GM18870 (cell line): ENCODE measurements at regions not wholly inside any gene's neighbourhood (a gene's known extent, or its start where the extent isn't known, plus 50 kb on each side); places are given as distances from the start of the nearest gene placed in this dataset.

Experiments used
- ATAC-seq: cut with Tn5 transposase; IDR thresholded peaks from one replicate; pipeline ENCODE4 v1.9.1; 2021; ENCODE audit warnings: moderate library complexity; ENCODE audit not compliant: unreplicated experiment

- ATAC-seq: no peak
Observed at GRCh38 chr2:176669398-176670174, 400.3 kb downstream of the MTX2 start.

GRCh38 chr2:176675271-176675949 is 406.2 kb downstream of the MTX2 start:
- no peak for ATAC-seq

DNA sequence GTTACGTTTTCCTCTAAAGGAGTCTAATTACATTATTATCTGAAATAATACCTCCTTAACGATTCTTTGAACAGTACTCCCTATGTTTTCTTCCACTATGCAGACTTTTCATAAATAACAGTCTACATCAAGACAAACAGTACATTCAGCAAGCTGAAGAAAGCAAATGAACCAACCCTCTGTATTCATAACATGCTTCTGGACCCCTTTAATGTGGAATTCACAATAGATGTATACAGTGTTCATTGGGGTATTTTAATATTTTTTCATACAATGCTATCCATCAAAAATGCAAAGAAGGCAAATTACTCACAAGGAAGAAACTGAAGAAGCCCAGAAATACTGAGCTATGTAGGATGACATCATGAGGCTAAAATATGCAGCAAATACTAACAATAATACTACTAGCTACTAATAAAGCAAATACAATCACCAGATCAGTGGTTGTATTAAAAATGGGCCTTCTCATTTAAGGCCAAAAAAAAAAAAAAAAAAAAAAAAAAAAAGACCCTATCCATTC is 408.6 kb downstream of the MTX2 start:
- no peak for ATAC-seq

DNA sequence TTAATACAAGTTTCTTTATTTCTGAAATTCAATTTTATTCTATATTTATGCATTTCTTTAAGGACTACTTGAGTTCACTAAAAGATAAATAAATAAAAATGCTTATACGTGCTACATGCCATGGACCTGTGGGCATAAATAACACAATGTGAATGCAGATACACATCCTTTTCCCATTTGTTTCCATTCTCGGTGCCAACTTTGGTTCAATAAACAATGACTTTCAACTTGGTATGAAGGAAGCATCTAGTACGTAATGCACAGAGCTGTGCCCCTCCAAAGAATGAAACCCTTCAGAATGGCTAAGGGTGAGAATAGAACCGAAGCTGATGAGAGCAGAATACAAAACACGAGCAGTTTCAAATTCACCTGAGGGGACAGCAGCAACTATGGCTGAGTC is 409.3 kb downstream of the MTX2 start:
- ATAC-seq: no peak

DNA sequence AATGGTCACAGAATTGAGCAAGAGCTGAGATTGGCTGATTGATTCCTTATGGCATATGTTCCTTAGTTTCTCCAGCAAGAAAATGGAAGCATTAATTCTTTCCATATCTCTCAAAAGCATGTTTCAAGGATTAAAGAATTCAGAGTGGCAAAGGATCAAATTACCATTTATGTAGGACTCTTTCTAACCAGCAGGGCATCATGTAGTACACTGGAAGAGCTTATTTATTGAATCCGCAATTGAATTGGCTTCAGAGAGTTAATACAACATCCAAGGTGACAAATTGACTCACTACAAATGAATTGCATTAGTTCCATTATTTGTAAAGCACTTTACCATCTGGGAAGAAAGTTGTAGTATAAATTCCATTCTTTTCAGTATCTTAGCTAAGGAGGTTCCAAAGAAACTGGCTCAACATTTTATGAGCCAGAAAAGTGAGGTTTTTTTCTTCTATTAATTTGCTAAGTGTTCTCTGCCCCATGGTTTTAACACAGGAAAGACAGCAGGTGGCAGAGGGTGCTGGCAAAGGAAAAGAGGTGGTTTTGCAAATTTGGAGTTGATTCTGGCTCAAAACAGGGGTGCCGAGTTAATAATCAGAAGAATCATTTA is 409.9 kb downstream of the MTX2 start:
- no peak for ATAC-seq

- no peak for ATAC-seq
Observed at GRCh38 chr2:176680916-176681516, 411.8 kb downstream of the MTX2 start.

GRCh38 chr2:176681584-176682115 is 412.4 kb downstream of the MTX2 start:
- ATAC-seq: no peak

DNA sequence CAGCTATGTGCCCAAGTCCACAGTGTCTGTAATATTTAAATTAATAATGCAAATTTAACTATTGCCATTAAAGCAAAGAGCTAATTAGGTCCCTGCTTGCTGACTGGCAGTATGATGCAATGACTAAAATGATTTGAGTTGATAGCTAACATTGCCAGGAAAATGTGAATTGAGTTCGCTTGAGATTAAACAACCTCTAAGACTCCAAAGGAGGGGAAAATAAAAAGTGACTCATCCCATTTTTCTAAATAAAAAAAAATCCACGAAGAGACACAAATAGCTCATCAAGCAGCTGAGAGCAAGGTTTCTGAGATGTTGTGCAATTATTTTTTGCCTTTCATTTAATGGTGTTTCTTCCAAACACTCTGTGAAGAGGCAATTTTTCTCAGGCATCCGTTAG is 413.0 kb downstream of the MTX2 start:
- ATAC-seq: no peak

GRCh38 chr2:176683618-176684111 is 414.4 kb downstream of the MTX2 start:
- no peak for ATAC-seq

DNA sequence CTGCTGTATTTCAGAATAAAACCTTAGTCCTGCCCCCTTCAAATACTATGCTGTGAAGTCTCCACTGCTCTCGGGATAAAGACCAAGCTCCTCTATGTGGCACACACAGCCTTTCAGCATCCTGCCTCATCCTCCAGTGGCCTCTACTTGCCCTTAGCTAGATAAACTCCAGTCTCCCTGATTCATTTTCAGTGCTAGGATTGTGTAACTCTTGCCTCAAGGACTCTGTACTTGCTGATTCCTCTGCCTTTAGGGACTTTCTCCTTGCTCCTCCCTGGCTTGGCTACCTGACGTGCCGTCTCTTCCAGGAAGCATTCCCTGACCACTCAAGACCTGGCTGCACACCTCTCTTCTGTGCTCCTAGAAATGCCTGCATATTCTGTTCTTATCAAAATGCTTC is 416.7 kb downstream of the MTX2 start:
- no peak for ATAC-seq

GRCh38 chr2:176686328-176686727 is 417.1 kb downstream of the MTX2 start:
- ATAC-seq: no peak

GRCh38 chr2:176687342-176687741 is 418.1 kb downstream of the MTX2 start:
- no peak for ATAC-seq

DNA sequence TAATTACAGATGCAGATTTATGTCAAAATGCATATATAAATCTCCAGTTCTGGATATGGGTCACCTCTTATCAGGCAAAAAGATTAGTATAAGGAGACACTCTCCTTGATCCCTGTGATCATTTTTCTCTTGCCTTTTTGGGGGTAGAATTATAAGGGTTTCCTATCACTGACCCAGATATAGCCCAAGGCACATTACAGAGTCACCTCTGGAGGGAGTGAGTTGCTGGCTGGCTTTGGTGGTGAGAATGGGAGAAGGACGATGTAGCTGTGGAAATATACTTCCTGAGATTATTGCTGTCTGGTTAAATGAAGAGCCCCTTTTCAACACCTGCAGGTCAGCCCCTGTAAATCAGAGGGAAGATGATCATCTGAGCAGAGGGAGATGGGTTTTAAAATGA is 418.7 kb downstream of the MTX2 start:
- ATAC-seq: no peak

GRCh38 chr2:176689711-176690110 is 420.5 kb downstream of the MTX2 start:
- ATAC-seq: no peak

GRCh38 chr2:176691471-176691870 is 422.2 kb downstream of the MTX2 start:
- ATAC-seq: no peak

DNA sequence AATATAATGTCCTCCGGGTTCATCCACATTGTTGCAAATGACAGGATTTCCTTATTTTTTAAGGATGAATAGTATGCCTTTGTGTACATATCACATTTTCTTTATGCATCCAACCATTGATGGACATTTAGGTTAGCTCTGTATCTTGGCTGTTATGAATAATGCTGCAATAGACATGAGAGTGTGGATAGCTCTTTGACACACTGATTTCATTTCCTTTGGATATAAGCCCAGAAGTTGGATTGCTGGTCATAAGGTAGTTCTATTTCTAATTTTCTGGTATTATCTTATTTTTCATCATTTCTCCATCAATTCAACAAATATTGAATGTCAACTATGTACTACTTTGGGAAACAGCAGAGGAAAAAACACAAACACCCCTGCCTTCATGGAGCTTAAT is 423.3 kb downstream of the MTX2 start:
- no peak for ATAC-seq

DNA sequence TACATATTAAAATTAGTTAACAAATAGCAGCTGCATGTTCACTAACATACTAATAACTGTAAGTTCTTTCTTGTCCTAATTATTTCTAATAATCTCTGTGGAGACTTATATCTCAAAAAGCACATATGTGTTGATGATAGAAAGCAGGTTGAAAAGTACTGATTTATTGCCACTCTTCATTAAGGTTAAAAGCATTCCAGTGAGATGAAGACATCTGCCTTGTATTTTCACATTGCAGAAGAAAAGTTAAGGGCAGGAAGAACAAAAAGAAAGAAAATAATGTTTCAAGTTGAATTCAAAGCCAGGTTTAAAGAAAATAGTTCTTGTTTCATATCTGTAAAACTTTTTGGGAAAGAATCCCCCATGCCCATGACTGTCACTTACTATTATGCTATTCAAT is 429.9 kb downstream of the MTX2 start:
- ATAC-seq: no peak

DNA sequence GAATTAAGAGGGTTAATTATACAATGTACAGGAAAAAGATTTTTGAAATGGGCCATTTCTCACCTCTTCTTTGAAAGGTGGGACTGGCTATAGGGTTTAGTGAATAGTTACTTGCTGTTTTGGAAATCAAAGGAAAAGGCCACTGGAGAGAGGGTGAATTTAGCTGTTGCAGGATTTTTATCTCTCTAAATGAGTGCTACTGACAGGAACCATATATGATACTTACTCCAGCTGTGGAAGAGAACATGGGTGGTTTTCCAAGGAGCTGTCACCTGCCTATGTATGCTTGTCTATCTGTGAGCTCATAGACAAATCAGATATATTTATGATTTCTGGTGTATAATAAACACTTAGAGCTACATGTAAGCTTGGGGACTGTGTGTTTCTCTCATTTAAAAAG is 430.4 kb downstream of the MTX2 start:
- ATAC-seq: no peak

DNA sequence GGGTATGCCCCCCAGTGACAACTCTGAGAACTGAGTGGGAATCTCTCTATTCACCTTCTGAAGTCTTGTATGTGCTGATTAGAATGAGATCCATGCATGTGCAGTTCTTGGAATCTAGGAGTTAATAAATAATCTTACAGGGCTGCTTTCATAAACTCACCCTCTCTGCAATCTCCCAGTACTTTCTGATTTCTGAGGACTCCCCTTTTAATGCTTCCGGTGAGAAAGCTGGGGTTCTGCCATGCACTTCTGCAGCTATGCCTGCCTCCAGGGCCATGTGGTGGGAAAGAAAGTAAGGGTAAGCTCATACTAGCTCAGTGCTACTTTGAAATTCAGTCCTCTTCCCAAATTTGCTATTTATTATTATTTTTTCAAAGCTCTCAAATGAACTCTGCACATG is 432.9 kb downstream of the MTX2 start:
- no peak for ATAC-seq

GRCh38 chr2:176704282-176704858 is 435.1 kb downstream of the MTX2 start:
- ATAC-seq: no peak
